ENCODE measurements at regions not wholly inside any gene's neighbourhood (a gene's known extent, or its start where the extent isn't known, plus 50 kb on each side); places are given as distances from the start of the nearest gene placed in this dataset.

GRCh38 chr12:78767264-78767981, 97.2 kb upstream of the SYT1 start:
- TF ChIP-seq ARNTL (CRISPR knock-in tag; IDR thresholded peaks at IDR 0.05; ENCODE audit: borderline replicate concordance, low read depth) (no peak), PPARA (CRISPR knock-in tag; IDR thresholded peaks at IDR 0.05; ENCODE audit: borderline replicate concordance) (no peak), GLIS3 (CRISPR knock-in tag; IDR thresholded peaks at IDR 0.05) (no peak), OSR1 (CRISPR knock-in tag; IDR thresholded peaks at IDR 0.05) (no peak)

Data from SK-N-SH treated with all-trans-retinoic acid at 6 μM for 48 hours (cell line).